ENCODE measurements at regions not wholly inside any gene's neighbourhood (a gene's known extent, or its start where the extent isn't known, plus 50 kb on each side); places are given as distances from the start of the nearest gene placed in this dataset.

GRCh38 chr11:121898903-121899302 lies 217.1 kb downstream of the BLID start:
- Histone ChIP-seq H3K4me3 (no peak overlapping the region), H3K36me3 (ENCODE audit: low read depth, missing control alignments) (no peaks in the 10 kb centered on the region), H3K27ac (no peak overlapping the region), H3K9me3 (no peaks in the 10 kb centered on the region), H3K27me3 (no peaks in the 10 kb centered on the region), H3K4me1 (no peaks in the 10 kb centered on the region)
- 71 to 72% methylated on average over 7 of the region's 7 CpGs for WGBS, 2 donors
- intact Hi-C loops (cut with DNase I; ENCODE audit: low total_unique reads), result no loop called here
- no peak for DNase-seq
- TF ChIP-seq POLR2A (IDR thresholded peaks at IDR 0.05), result no peak
- no peak for TF ChIP-seq CTCF (IDR thresholded peaks at IDR 0.05)

- TF ChIP-seq POLR2A (IDR thresholded peaks at IDR 0.05) (no peak), CTCF (IDR thresholded peaks at IDR 0.05) (no peak)
These were observed 220.1 kb downstream of the BLID start for GRCh38 chr11:121895919-121896318.

GRCh38 chr11:121894581-121894980 lies 221.4 kb downstream of the BLID start:
- Histone ChIP-seq H3K36me3 (ENCODE audit: low read depth, missing control alignments) (no peaks in the 10 kb centered on the region), H3K27me3 (no peaks in the 10 kb centered on the region), H3K27ac (no peak overlapping the region), H3K4me3 (no peak overlapping the region), H3K4me1 (peaks cover 26% of the 10 kb centered on the region), H3K9me3 (no peaks in the 10 kb centered on the region)
- TF ChIP-seq CTCF (IDR thresholded peaks at IDR 0.05), result no peak
- TF ChIP-seq POLR2A (IDR thresholded peaks at IDR 0.05), result no peak
- intact Hi-C loops (cut with DNase I; ENCODE audit: low total_unique reads), result no loop called here
- no peak for DNase-seq
- WGBS, 2 donors, result 88 to 91% methylated on average over 3 of the region's 3 CpGs

More at GRCh38 chr11:121895919-121896318, 220.1 kb downstream of the BLID start:
- DNase-seq, result no peak
- H3K4me1 ChIP-seq, result peaks cover 17% of the 10 kb centered on the region
- no peaks in the 10 kb centered on the region for H3K9me3 ChIP-seq
- no peak overlapping the region for H3K4me3 ChIP-seq
- 78 to 84% methylated on average over 1 of the region's 1 CpG for WGBS, 2 donors
- H3K27me3 ChIP-seq, result no peaks in the 10 kb centered on the region
- no peaks in the 10 kb centered on the region for H3K36me3 ChIP-seq (ENCODE audit: low read depth, missing control alignments)
- H3K27ac ChIP-seq, result no peak overlapping the region
- intact Hi-C loops (cut with DNase I; ENCODE audit: low total_unique reads), result no loop called here

GRCh38 chr11:121892863-121893262 lies 223.2 kb downstream of the BLID start:
- WGBS, 2 donors, result 63 to 73% methylated on average over 3 of the region's 3 CpGs
- H3K36me3 ChIP-seq (ENCODE audit: low read depth, missing control alignments), result no peaks in the 10 kb centered on the region
- intact Hi-C loops (cut with DNase I; ENCODE audit: low total_unique reads), result no loop called here
- H3K27ac ChIP-seq, result no peak overlapping the region
- H3K9me3 ChIP-seq, result no peaks in the 10 kb centered on the region
- H3K4me1 ChIP-seq, result peaks cover 26% of the 10 kb centered on the region
- TF ChIP-seq CTCF (IDR thresholded peaks at IDR 0.05) (no peak), POLR2A (IDR thresholded peaks at IDR 0.05) (no peak)
- DNase-seq, result no peak
- H3K4me3 ChIP-seq, result no peak overlapping the region
- H3K27me3 ChIP-seq, result no peaks in the 10 kb centered on the region

DNA sequence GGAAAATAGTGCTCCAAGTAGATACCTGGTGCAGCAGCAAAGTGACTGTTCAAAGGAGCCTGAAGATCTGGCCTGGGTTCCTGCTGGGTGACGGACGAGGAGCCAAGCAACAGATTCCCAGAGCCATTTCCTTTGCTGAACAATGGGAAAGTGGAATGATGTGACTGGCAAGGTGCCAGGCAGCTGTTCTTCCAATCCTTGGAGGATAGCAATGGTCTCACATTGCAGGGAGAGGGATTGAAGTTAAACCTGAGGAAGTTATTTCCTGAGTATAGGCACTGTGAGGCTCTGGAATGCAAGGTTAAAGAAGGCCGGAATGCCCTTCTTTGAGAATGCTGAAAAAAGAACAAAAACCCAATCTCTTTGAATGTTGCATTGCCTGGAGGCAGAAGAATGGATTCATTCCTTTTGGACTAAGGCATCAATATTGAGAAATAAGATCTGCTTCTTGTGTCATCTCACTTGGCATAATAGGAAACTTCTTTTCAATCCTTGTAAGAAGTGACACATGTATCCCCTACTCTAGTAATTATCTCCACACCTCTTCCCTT lies 223.8 kb downstream of the BLID start:
- intact Hi-C loops (cut with DNase I; ENCODE audit: low total_unique reads), result no loop called here
- Histone ChIP-seq H3K27me3 (no peaks in the 10 kb centered on the region), H3K9me3 (no peaks in the 10 kb centered on the region), H3K4me3 (no peak overlapping the region), H3K4me1 (peaks cover 31% of the 10 kb centered on the region), H3K36me3 (ENCODE audit: low read depth, missing control alignments) (no peaks in the 10 kb centered on the region), H3K27ac (no peak overlapping the region)
- TF ChIP-seq CTCF (IDR thresholded peaks at IDR 0.05), result no peak
- no peak for TF ChIP-seq POLR2A (IDR thresholded peaks at IDR 0.05)
- WGBS, 2 donors, result 31 to 48% methylated on average over 3 of the region's 3 CpGs
- DNase-seq, result no peak

Measured in testis (tissue), 2 donors.